ENCODE measurements at regions not wholly inside any gene's neighbourhood (a gene's known extent, or its start where the extent isn't known, plus 50 kb on each side); places are given as distances from the start of the nearest gene placed in this dataset.
A peak's percentile ranks its signal among the peaks of the same experiment; 100 is the strongest.

DNA sequence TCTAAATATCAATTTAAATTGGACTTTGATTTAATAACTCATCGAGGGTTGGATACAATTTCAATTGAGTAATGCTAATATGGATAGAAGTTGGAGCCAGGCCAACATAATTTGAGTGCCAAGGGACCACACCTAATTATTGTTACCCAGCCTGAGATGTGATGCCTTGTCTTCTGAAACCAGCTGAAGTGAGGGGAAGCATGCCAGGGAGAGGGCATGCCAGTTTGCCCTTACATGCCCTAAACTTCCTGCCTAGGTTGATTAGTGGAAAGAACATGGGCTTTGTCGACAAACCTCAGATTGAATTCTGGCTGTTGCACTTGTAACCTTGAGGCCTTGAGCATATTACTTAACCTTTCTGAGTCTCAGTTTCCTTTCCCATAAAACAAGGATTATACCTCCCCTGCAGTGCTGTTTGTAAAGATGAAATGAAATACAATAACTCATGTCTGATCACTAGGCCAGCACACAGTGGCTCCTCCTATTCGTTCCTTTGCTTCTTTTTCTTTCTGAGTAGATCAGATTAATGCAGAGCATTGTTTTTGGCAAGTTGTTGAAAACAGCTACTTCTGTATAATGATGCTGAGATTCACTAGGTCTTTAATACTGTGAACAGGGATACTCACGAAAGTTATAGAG is 412.8 kb downstream of the TLE4 start:
- Mint-ChIP-seq H3K9me3 (ENCODE audit: unreplicated experiment) (peaks cover 2% of the 10 kb centered on the region), H3K4me3 (ENCODE audit: unreplicated experiment) (no peak overlapping the region), H3K4me1 (ENCODE audit: low read depth, unreplicated experiment) (peaks cover 9% of the 10 kb centered on the region), H3K36me3 (ENCODE audit: unreplicated experiment) (no peaks in the 10 kb centered on the region), H3K27me3 (ENCODE audit: unreplicated experiment) (peaks cover 2% of the 10 kb centered on the region), H3K27ac (ENCODE audit: unreplicated experiment) (no peak overlapping the region)
- TF ChIP-seq, protein P1, sequence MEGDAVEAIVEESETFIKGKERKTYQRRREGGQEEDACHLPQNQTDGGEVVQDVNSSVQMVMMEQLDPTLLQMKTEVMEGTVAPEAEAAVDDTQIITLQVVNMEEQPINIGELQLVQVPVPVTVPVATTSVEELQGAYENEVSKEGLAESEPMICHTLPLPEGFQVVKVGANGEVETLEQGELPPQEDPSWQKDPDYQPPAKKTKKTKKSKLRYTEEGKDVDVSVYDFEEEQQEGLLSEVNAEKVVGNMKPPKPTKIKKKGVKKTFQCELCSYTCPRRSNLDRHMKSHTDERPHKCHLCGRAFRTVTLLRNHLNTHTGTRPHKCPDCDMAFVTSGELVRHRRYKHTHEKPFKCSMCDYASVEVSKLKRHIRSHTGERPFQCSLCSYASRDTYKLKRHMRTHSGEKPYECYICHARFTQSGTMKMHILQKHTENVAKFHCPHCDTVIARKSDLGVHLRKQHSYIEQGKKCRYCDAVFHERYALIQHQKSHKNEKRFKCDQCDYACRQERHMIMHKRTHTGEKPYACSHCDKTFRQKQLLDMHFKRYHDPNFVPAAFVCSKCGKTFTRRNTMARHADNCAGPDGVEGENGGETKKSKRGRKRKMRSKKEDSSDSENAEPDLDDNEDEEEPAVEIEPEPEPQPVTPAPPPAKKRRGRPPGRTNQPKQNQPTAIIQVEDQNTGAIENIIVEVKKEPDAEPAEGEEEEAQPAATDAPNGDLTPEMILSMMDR (IDR thresholded peaks at IDR 0.05; ENCODE audit: partially characterized antibody, unreplicated experiment), result no peak
- DNase-seq, result no peak

DNA sequence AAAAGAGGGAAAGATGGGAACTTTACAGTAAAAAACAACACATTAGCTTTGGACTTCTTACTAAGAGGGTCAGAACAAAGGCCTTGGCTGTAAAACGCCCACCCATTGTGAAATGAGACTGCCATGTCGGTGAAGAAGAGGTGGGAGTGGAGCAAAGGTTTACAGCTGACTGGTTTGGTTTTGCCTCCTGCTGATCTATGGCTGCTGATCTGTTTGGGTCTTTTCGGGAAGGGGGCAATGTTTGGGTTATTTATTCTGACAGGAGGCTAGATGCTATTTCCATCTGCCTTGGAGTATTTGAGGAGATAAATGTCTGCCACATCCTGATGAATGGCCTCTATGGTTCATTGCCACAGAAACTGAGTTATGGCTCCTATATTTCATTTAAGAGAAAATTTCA is 408.7 kb downstream of the TLE4 start:
- DNase-seq, result no peak
- Mint-ChIP-seq H3K27me3 (ENCODE audit: unreplicated experiment) (peaks cover 8% of the 10 kb centered on the region), H3K9me3 (ENCODE audit: unreplicated experiment) (peaks cover 10% of the 10 kb centered on the region), H3K4me3 (ENCODE audit: unreplicated experiment) (no peak overlapping the region), H3K27ac (ENCODE audit: unreplicated experiment) (no peak overlapping the region), H3K36me3 (ENCODE audit: unreplicated experiment) (no peaks in the 10 kb centered on the region), H3K4me1 (ENCODE audit: low read depth, unreplicated experiment) (peaks cover 35% of the 10 kb centered on the region)
- TF ChIP-seq, protein P1 (IDR thresholded peaks at IDR 0.05; ENCODE audit: partially characterized antibody, unreplicated experiment), result no peak

GRCh38 chr9:79977510-79978197 is 405.9 kb downstream of the TLE4 start:
- TF ChIP-seq, protein P1 (IDR thresholded peaks at IDR 0.05; ENCODE audit: partially characterized antibody, unreplicated experiment), result no peak
- Mint-ChIP-seq H3K9me3 (ENCODE audit: unreplicated experiment) (peaks cover 12% of the 10 kb centered on the region), H3K27me3 (ENCODE audit: unreplicated experiment) (peaks cover 9% of the 10 kb centered on the region), H3K4me1 (ENCODE audit: low read depth, unreplicated experiment) (peaks cover 48% of the 10 kb centered on the region), H3K36me3 (ENCODE audit: unreplicated experiment) (no peaks in the 10 kb centered on the region), H3K27ac (ENCODE audit: unreplicated experiment) (peak overlapping the region; percentile 95), H3K4me3 (ENCODE audit: unreplicated experiment) (peak overlapping the region; percentile 76)
- DNase-seq, result no peak

DNA sequence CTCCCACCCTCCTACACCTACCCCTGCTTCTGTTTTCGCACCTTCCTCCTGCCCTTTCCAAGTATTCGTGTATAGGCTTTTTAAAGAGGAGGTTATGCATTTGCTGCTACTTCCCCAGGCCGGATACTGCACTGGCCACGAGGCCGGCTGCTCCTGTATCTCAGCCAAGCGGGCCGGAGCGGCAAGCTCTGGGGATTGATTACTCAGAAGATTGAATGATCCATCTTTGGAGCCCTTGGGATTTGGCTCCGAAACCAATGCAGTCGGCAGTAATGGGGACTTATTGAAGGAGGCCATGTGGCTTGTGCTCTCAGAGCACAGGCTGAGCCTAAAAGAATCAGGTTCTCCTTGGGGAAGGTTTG is 405.3 kb downstream of the TLE4 start:
- Mint-ChIP-seq H3K27me3 (ENCODE audit: unreplicated experiment) (peaks cover 8% of the 10 kb centered on the region), H3K27ac (ENCODE audit: unreplicated experiment) (peak overlapping the region; percentile 95), H3K36me3 (ENCODE audit: unreplicated experiment) (no peaks in the 10 kb centered on the region), H3K4me3 (ENCODE audit: unreplicated experiment) (peak overlapping the region; percentile 76), H3K4me1 (ENCODE audit: low read depth, unreplicated experiment) (peaks cover 53% of the 10 kb centered on the region), H3K9me3 (ENCODE audit: unreplicated experiment) (peaks cover 10% of the 10 kb centered on the region)
- TF ChIP-seq, protein P1 (IDR thresholded peaks at IDR 0.05; ENCODE audit: partially characterized antibody, unreplicated experiment), result no peak
- peak; percentile 79 for DNase-seq
